ENCODE measurements at regions not wholly inside any gene's neighbourhood (a gene's known extent, or its start where the extent isn't known, plus 50 kb on each side); places are given as distances from the start of the nearest gene placed in this dataset.

DNA sequence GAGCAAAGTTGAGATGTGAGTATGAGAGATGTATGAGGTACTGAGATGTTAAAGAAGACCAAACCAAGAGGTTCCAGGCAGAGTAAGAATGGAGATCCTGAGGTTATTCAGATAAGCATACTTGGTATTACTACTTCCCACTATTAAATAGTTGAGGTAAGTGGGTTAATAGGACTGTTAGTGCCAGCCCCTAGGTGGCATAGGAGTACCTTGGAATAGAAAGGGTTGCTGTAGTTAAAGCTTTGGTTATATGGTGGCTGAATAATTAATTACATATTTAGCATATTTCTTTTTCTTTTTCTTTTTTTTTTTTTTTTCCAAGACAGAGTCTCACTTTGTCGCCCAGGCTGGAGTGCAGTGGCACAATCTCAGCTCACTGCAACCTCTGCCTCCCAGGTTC lies 397.9 kb upstream of the TMPRSS15 start:
- no peak overlapping the region for H3K27ac ChIP-seq (replicated peaks in 1 of 4)
- H3K36me3 ChIP-seq: no peaks in the 10 kb centered on the region
- H3K27me3 ChIP-seq: no peaks in the 10 kb centered on the region
- no peak overlapping the region for H3K4me3 ChIP-seq
- no peak for DNase-seq (ENCODE audit: extremely low spot score)
- WGBS: 71% methylated on average over 1 of the region's 1 CpG
- H3K4me1 ChIP-seq: no peaks in the 10 kb centered on the region
- H3K9me3 ChIP-seq: no peaks in the 10 kb centered on the region
- TF ChIP-seq, protein P1, sequence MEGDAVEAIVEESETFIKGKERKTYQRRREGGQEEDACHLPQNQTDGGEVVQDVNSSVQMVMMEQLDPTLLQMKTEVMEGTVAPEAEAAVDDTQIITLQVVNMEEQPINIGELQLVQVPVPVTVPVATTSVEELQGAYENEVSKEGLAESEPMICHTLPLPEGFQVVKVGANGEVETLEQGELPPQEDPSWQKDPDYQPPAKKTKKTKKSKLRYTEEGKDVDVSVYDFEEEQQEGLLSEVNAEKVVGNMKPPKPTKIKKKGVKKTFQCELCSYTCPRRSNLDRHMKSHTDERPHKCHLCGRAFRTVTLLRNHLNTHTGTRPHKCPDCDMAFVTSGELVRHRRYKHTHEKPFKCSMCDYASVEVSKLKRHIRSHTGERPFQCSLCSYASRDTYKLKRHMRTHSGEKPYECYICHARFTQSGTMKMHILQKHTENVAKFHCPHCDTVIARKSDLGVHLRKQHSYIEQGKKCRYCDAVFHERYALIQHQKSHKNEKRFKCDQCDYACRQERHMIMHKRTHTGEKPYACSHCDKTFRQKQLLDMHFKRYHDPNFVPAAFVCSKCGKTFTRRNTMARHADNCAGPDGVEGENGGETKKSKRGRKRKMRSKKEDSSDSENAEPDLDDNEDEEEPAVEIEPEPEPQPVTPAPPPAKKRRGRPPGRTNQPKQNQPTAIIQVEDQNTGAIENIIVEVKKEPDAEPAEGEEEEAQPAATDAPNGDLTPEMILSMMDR (IDR thresholded peaks at IDR 0.05): peak in 1 of 3 experiments; percentile 27
- TF ChIP-seq EP300 (IDR thresholded peaks at IDR 0.05): no peak
- intact Hi-C loops (cut with DNase I): no loop called here

DNA sequence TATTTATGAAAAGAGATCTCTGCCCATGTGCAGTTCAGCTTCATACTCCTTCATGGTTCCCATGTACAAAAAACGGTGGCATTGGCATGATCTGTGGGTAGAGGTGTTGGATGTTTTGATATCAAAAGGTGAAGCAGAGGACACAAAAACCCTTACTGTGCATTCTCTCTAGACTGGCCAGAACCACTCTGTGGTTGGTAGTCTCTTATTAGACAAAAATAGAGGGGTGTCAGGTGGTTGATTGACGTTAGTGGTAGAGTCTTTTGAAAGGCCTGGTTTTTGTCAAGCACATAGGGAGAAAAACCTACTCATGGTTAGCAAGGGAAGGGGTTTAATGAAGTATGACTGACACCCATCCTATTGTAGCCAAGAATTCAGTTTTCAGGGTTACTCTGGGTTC lies 400.0 kb upstream of the TMPRSS15 start:
- no peak overlapping the region for H3K4me3 ChIP-seq
- H3K4me1 ChIP-seq: no peaks in the 10 kb centered on the region
- WGBS: 77% methylated on average over 2 of the region's 2 CpGs
- intact Hi-C loops (cut with DNase I): no loop called here
- no peaks in the 10 kb centered on the region for H3K36me3 ChIP-seq
- no peaks in the 10 kb centered on the region for H3K9me3 ChIP-seq
- no peak for TF ChIP-seq POLR2A (IDR thresholded peaks at IDR 0.05; ENCODE audit: low read depth)
- TF ChIP-seq, protein P1 (IDR thresholded peaks at IDR 0.05): no peak
- TF ChIP-seq POLR2AphosphoS5 (IDR thresholded peaks at IDR 0.05): no peak
- TF ChIP-seq EP300 (IDR thresholded peaks at IDR 0.05): no peak
- no peak for DNase-seq (ENCODE audit: extremely low spot score)
- no peaks in the 10 kb centered on the region for H3K27me3 ChIP-seq
- no peak overlapping the region for H3K27ac ChIP-seq (replicated peaks in 1 of 4)

DNA sequence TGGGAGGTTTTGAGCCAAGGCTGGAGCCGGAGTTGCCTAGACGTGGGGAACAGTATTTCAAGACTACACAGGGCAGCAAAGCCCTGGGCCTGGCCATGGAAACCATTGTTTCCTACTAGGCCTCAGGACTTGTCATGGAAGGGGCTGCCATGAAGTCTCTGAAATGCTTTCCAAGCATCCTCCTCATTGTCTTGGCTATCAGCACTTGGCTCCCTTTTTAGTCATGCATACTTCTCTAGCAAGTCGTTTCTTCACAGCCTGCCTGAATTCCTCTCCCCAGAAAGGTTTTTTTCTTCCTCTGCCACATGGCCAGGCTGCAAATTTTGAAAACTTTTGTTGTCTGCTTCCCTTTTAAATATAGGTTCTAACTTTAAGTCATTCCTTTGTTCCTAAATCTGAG lies 406.6 kb upstream of the TMPRSS15 start:
- DNase-seq (ENCODE audit: extremely low spot score): no peak
- H3K36me3 ChIP-seq: no peaks in the 10 kb centered on the region
- H3K27ac ChIP-seq (replicated peaks in 1 of 4): no peak overlapping the region
- 65% methylated on average over 3 of the region's 3 CpGs for WGBS
- H3K9me3 ChIP-seq: no peaks in the 10 kb centered on the region
- H3K4me1 ChIP-seq: no peaks in the 10 kb centered on the region
- H3K27me3 ChIP-seq: no peaks in the 10 kb centered on the region
- no peak overlapping the region for H3K4me3 ChIP-seq
- TF ChIP-seq, protein P1 (IDR thresholded peaks at IDR 0.05): no peak
- TF ChIP-seq POLR2A (IDR thresholded peaks at IDR 0.05; ENCODE audit: low read depth) (no peak), POLR2AphosphoS5 (IDR thresholded peaks at IDR 0.05) (no peak), EP300 (IDR thresholded peaks at IDR 0.05) (no peak)
- intact Hi-C loops (cut with DNase I): no loop called here

DNA sequence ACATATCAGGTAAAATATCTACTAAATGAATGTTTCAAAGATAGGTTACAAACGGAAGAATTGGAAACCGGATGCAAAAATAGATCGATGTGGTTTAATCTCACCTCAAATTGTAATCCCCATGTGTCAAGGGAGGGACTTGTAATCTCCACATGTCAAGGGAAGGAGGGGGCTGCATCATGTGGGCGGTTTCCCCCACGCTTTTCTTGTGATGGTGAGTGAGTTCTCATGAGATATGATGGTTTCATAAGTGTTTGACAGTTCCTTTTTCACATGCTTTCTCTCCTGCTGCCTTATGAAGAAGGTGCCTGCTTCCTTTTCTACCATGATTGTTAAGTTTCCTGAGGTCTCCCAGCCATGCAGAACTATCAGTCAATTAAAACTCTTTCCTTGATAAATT lies 408.7 kb upstream of the TMPRSS15 start:
- no peaks in the 10 kb centered on the region for H3K27me3 ChIP-seq
- WGBS: 75% methylated on average over 5 of the region's 5 CpGs
- no peak for DNase-seq (ENCODE audit: extremely low spot score)

DNA sequence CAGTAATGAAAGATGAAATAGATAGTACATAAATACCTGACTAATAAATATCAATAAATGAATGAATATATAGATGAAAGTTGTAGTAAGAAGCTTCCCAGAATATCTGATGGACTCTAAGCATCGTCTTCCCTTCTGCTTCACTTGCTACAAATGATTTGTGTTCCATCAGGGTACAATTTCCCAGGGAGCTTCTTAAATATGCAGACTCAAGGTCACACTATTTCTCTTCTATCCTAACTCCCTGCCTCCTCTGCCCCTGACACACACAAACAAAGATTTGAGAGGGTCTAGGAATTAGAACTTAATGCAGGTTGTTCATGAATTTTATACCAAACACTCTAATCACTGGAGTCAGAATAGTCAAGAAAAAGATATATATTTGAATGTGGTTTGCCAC lies 415.9 kb upstream of the TMPRSS15 start:
- intact Hi-C loops (cut with DNase I): no loop called here
- Histone ChIP-seq H3K27me3 (no peaks in the 10 kb centered on the region), H3K36me3 (no peaks in the 10 kb centered on the region), H3K27ac (replicated peaks in 1 of 4) (no peak overlapping the region), H3K9me3 (peaks cover 0 to 8% (median 0%) of the 10 kb centered on the region in 4 donors), H3K4me1 (no peaks in the 10 kb centered on the region), H3K4me3 (no peak overlapping the region)
- no peak for DNase-seq (ENCODE audit: extremely low spot score)
- TF ChIP-seq EP300 (IDR thresholded peaks at IDR 0.05): no peak
- TF ChIP-seq, protein P1 (IDR thresholded peaks at IDR 0.05): no peak
- TF ChIP-seq POLR2A (IDR thresholded peaks at IDR 0.05; ENCODE audit: low read depth): no peak
- TF ChIP-seq POLR2AphosphoS5 (IDR thresholded peaks at IDR 0.05): no peak
- WGBS: 88% methylated on average over 1 of the region's 1 CpG

More for the DNA sequence above, 408.7 kb upstream of the TMPRSS15 start:
- Histone ChIP-seq H3K4me3 (no peak overlapping the region), H3K36me3 (no peaks in the 10 kb centered on the region), H3K4me1 (no peaks in the 10 kb centered on the region), H3K27ac (replicated peaks in 1 of 4) (no peak overlapping the region), H3K9me3 (no peaks in the 10 kb centered on the region)
- TF ChIP-seq EP300 (IDR thresholded peaks at IDR 0.05): no peak
- TF ChIP-seq, protein P1 (IDR thresholded peaks at IDR 0.05): no peak
- no peak for TF ChIP-seq POLR2A (IDR thresholded peaks at IDR 0.05; ENCODE audit: low read depth)
- no peak for TF ChIP-seq POLR2AphosphoS5 (IDR thresholded peaks at IDR 0.05)
- intact Hi-C loops (cut with DNase I): no loop called here
